Activated CD8-positive, alpha-beta memory T cell treated with anti-CD3 and anti-CD28 coated beads for 1 hour (primary cell): ENCODE measurements at regions not wholly inside any gene's neighbourhood (a gene's known extent, or its start where the extent isn't known, plus 50 kb on each side); places are given as distances from the start of the nearest gene placed in this dataset.
"Not testable (repeated sequence)": the region's sequence is repeated elsewhere in the genome, so short reads cannot be mapped to it uniquely, and the experiment has no call there.

ENCODE experiments used
- DNase-seq, 2 donors: peaks; one replicate each; pipeline ENCODE4 v3.0.0-alpha.2; 2020; ENCODE audit warnings: low read depth in 1 of 2; ENCODE audit errors: extremely low read depth in 1 of 2

DNA sequence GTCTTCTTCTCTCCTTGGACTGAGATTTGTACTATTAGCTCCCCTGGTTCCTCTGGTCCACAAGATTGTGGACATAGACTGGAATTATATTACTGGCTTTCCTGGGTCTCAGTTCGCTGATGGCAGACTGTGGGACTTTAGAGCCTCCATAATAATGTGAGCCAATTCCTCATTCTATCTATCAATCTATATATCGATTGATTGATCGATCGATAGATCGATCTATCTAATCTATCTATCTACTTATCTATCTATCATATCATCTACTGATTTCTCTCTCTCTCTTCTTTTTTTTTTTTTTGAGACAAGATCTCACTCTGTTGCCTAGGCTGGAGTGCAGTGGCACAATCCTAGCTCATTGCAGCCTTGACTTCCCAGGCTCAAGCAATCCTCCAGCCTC, 51.5 kb upstream of the DDR1 start:
- DNase-seq: no peak

DNA sequence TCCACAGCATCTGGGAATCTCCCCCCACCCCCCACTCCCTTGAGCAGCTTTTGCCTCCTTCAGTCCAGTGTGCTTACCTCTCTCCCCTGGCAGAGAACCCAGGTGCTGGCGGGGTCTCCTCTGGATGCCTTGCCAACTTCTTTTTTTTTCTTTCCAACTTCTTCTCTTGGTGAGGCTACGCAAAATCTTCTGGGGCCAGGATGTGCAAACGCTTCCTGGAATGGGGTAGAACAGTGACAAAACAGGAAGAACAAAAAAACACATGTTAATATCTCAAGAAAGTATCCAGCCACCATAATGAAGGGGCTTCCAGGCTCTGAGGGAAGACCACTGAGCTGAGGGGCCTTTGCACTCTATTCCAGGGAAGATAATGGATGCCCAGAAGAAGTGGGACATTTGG, 53.9 kb upstream of the DDR1 start:
- no peak for DNase-seq

DNA sequence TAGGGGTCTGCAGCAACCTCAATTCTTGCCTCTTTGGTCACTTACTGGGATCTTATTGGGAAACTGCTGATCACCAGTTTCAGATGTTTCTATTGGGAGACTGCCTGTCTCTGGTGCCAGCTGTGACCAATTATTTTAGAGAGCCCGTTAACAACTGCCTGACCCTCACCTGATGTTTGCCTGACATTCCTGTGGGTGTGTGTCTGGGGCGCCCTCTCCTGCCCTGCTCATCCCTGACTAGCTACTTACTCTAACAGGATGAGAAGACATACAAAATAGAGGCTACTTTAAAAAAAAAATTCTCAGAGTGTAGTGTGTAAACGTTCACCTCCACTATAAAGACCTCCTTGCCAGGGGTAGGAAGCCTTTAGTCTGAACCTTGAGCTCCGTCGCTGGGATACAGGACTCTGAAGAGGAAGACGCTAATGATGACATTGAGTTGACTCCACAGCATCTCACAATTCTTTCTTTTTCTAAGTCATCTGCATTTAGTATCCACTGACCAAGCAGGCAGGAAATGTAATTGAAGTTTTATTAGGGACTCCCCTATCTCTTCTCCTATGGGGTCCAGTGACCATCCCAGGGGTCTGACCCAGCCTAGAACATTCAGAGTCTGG, 54.6 kb upstream of the DDR1 start:
- no peak for DNase-seq

DNA sequence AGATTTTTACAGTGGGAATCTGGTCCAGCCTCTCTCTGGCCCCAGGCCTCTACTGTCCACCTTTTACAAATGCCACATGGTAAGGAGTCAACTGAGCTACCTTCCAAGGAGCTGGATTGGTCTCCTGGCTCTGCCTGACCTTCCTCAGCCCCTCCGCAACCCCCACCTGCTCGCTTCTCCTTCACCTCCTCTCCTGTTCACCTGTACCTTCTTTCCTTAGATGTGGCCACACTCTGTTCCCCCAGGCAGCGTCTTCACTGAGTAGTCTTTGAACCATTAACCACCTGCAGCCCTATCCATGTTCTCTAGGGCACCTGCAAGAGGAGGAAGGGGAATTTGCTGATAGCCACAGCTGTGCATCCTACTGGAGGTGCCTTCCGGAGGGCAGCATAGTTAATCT, 55.3 kb upstream of the DDR1 start:
- no peak for DNase-seq

DNA sequence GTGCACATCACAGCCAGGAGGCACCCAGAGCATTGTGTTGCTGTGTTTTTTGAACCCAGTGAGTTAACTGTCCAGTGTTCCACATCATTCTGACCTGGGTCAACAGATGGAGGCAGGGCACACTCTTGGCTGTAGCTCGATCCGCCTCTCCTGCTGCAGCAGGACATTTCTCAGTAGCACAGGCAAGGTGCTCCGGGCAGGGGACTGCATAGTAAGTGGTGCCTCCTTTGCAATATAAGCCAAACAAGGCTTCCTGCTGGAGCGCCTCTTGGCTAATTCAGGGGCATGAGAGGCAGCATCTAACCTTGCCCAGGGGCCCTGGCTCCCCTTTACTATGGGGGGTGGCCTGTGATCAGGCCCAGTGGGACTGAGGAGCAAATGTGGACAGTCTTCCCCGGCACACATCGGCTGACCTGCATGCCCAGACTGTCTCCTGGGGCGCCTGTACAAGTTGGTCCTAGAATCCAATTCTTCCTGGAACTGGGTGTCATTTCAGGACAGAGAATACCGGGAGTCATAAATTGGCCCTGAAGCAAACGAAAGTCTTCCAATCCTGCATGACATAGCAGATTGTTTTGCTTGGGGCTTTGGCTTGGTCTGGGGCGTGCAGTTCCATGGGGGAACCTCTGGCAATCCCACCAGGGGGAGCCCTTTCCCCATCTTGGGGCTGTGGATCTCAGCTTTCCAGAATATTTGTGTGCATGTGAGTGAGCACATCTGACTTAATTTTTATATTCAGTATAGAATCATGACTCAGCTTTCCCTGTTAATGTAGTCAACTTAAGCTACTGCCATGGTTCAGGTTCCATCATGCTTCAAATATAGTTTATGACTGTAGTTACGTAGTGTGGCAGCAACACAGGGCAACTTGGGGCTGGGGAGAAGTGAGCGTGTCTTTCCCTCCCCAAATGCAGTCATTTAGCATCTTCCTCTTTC, 56.0 kb upstream of the DDR1 start:
- DNase-seq: peak; percentile 54 to 71

DNA sequence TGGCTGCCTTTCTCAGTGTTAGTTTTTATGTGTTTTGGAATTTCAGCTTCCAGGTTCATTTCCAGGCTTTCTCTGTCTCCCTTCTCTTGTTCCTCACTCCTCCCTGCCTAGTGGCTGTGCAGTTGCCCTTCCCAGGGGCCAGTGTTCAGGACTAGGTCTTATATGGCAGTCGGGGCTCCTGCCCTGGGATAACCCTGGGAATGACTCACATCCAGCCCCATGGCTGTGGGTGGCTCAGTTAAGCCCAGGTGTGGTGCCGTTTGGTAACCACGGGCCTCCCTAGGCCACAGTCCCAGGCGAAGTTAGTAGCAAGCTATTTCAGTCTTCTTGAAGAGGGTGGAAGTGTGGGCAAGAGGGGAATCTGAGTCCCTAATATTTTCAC, 57.4 kb upstream of the DDR1 start:
- no peak for DNase-seq

DNA sequence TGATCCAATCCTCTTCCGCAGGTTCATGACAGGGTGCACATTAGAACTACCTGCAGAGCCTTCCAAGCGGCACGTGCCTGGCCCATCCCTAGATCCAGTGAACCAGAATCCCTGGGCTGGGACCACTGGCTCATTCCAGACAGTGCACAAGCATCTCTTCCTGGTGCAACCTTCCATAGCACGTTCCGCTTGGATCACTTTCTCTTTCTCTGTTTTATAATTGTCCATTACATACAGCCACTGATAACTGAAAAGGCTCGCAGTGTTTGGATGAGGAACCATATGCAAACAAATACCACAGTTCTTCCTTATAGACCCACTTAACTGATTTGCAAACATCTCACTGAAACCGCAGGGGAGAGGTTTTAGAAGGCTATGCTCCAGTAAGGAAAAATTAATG, 59.6 kb upstream of the DDR1 start:
- no peak for DNase-seq

DNA sequence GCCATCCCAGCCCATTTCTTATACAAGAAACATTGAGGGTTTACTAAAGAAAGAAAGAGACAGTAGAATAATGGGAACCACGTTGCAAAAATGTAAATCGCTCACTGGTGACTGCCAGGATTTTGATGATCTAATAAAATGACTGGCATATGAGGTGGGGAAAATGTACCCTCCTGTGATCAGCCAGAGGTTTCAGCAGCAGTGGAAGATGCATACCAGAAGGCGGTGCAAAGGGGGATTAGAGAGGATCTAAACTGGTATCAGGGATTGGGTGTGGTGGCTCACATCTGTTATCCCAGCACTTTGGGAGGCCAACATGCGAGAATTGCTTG, 60.8 kb upstream of the DDR1 start:
- no peak for DNase-seq

DNA sequence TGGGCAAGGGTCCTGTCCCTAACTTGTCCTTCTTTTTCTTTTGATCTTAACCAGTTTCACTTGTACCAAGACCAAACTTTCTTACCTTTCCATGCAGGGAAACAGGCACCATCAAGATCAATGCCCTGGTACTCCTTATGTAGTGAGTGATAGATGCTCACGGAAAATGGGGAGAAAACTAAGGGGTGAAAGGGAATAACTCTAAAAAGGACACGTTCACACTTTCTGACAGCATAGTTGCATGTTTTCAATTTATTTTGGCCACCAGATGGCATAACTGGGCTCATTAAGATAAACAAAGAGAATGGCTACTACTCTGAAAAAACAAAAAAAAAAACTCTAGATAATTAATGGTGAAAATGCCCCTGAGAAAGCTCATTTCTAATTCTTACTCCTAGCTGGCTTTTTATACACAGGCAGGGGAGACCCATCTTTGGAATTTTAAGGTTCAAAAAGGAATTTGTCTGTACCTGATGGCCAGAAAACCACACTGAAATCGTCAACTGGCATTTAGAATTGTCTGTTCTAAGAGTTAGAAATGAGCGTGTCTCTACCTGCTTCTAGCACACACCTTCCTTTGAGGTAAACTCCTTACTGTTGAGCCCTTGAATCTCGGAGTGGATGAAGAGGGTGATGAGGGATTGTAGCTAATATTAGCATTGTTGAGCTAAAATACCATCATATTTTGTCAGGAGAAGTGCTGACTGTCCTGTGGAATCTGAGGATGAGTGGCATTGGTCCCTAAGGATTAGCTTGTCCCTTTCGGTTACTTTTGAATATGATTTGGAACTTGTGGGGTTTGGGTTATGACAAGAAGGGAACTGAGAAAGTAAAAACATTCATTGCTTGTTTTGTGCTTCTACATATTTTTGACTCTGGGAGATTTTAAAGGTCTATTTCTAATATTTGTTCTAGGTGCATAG, 62.2 kb upstream of the DDR1 start:
- DNase-seq: no peak

DNA sequence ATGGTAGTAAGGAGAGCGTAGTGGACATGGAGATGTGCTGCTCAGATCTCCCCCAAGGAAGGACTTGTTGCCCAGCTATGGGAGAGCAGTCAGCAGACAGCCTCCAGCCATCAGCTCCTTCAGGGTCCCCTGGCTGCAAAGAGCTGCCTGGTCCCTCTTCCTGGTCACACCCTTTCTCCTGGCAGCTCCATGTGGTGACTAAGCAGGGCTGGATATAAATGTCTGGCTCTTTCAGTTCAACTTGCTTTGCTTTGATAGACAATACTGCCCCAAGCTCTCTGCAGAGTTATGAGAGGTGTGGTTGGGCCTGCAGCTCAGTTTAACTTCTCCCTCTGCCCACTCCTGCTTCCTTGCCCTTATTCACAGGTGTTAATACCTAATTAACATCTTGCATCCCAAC, 64.1 kb upstream of the DDR1 start:
- DNase-seq: no peak

DNA sequence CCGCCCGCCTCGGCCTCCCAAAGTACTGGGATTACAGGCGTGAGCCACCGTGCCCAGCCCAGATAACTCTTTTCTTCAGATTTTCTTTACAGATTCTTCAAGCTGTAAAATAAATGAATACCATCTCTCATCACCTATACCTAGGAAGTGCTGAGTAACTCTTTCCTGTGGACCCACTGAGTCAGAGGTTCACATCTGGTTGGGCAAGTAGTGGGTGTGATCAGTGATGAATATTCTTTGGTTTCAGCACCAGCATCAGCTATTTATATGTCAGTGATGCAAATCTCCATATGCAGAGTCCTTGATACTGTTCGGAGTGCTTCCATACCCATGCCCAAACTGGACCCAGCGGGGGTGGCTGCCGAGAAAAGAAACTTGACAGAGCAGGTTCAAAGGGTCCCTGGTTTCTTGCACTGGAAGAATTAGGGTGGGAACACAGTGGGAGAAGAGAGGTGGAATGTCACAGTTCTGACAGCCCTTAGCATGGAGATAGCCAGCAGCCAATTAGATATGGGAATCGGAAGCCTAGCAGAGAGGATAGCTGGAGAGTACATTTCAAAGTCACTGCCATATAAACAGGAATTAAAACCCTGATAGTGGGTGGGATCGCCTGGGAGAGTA, 64.9 kb upstream of the DDR1 start:
- no peak for DNase-seq

DNA sequence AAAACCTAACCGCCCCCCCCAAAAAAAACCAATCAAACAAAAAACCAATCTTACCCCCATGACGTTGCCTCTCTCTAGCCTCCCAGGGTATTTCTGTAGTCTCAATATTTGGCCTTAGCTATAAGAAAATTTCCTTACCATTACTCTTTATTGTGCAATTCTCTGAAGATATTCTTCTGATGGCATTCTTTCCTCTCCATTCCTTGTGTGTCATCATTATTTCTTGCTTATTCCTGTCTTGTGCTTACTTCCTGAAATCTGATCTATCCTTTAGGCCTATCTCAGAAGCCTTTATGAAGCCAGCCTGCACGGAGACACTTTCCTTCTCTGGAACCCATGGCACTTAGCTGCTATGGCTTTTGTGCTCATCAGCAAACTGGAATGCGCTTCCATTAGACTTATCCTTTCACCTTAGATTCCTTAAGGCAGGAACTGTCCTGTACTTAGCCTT, 65.9 kb upstream of the DDR1 start:
- no peak for DNase-seq

DNA sequence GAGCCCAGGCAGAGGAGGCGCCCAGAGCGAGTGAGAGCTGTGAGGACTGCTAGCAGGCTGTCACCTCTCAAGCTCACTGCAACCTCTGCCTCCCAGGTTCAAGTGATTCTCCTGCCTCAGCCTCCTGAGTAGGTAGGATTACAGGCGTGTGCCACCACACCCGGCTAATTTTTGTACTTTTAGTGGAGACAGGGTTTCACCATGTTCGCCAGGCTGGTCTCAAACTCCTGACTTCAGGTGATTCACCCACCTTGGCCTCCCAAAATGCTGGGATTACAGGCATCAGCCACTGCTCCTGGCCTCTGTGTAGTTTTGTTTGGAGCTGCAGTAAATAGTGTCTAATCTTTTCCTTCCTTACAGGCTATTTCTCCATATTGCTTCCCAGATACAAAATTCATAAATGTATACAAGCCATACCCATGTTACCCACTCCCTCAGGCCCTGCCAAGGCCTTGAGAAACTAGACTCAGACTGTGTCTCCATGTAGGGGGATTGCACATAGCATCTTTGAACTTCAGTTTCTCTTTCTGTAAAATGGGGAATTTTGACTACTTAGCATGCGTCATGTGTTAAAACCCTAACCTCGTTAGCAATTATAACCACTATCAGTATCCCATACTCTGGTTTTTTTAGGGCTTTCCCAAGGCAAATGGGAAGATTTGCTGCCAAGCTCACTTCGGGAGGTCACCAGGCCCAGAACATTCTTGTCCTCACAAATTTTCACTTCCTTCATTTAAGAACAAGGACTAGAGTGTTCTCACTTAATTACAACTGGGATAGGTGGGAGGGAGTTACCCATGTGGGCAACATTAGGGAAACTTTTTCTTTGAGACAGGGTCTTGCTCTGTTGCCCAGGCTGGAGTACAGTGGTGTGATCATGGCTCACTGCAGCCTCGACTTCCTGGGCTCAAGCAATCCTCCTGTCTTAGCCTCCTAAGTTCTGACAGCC, 67.3 kb upstream of the DDR1 start:
- DNase-seq: no peak

DNA sequence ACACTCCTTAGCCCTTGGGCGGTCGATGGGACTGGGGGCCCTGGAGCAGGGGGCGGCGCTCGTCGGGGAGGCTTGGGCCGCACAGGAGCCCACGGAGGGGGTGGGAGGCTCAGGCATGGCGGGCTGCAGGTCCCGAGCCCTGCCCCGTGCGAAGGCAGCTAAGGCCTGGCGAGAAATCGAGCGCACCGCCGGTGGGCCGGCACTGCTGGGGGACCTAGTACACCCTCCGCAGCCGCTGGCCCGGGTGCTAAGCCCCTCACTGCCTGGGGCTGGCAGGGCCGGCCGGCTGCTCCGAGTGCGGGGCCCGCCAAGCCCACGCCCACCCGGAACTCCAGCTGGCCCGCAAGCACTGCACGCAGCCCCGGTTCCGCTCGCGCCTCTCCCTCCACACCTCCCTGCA, 68.0 kb upstream of the DDR1 start:
- DNase-seq: not testable (repeated sequence)

DNA sequence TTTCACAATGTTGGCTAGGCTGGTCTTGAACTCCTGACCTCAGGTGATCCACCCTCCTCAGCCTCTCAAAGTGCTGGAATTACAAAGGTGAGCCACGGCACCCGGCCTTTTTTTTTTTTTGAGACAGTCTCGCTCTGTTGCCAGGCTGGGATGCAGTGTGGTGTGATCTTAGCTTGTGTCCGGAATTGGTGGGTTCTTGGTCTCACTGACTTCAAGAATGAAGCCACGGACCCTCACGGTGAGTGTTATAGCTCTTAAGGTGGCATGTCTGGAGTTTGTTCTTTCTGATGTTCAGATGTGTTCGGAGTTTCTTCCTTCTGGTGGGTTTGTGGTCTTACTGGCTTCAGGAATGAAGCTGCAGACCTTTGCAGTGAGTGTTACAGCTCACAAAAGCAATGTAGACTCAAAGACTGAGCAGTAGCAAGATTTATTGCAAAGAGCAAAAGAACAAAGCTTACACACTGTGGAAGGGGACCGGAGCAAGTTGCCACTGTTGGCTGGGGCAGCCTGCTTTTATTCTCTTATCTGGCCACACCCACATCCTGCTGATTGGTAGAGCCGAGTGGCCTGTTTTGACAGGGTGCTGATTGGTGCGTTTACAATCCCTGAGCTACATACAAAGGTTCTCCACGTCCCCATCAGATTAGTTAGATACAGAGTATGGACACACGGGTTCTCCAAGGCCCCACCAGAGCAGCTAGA, 69.1 kb upstream of the DDR1 start:
- DNase-seq: not testable (repeated sequence)

DNA sequence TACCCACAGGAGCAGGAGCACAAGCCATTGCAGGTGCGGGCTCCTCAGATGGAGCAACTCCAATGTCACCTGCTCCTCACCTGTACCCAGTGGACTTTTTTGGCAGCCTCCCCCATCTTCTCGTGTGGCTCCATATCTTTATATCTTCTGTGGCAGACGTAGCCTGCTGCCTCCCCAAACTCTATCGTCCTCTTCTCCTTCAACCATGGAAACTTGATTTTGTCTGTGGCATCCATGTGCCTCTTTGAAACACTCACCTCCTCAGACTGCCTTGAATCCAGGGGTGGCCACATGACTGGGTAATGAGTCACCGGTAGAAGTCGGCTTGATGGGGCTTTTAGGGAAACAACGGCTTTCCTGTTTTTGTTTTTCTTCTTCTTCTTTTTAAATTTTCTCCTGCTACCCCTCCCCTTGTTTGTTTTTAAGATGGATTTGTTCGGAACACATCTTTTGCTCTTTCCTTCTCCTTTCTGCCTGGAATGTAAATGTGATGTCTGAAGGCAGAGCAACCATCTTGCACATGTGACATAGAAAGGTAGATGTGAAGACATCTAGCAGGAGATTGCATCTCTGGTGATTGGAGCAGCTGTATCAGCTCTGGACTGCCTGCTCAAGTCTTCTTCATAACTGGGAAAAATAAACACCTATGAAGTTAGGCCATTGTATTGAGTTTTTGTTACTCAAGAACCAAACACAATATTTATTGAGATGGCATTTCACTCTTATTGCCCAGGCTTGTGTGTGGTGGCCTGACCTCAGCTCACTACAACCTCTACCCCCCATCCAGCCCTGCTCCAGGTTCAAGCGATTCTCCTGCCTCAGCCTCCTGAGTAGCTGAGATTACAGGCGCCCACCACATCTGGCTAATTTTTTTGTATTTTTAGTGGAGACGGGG, 69.9 kb upstream of the DDR1 start:
- peak in 1 of 2 donors; percentile 20 for DNase-seq

DNA sequence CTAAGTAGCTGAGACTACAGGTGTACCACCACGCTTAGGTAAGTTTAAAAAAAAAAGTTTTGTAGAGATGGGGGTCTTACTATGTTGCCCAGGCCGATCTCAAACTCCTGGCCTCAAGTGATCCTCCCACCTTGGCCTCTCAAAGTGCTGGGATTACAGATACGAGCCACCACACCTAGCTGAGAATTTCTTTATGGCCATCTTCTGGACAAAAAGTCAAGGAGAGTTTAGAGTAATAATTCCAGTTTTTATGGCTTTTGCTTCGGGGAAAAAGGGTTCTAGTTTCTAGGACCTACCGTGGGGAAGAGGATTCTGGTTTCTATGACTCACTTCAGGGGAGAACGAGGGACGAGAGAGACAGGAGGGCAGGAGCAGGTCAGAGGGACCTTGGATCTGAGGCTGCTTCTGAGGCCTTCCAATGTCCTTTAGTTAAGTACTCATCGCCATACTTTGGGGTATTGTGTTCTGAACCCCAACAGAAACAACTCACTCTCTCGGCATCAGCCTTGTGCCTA, 69.3 kb upstream of the IER3 start:
- no peak for DNase-seq

DNA sequence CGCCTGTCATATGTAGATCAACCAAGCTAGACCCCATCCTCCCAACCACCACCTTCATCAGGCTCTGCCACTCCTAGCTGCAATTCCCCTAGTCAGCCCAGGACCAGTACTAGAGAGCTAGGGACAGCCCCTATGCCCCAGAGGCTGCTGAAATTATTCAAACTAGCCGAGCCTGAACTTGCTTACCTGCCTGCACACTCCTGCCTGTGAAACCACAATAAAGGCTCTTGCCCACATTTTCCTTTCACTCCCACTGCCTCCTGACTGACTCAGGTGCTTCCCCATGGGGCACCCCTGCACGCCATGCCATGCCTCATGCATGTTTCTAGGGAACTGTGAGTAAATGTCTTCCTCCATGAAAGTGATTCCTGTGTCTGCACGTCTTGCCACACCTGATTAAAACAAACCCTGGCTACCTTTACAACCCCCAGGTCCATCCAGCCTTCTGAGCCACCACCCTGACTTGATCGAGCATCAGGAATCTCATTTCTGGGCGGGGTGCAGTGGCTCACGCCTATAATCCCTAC, 66.5 kb upstream of the IER3 start:
- no peak for DNase-seq
